GM21529 (cell line): ENCODE measurements at regions not wholly inside any gene's neighbourhood (a gene's known extent, or its start where the extent isn't known, plus 50 kb on each side); places are given as distances from the start of the nearest gene placed in this dataset.
"Not testable (repeated sequence)": the region's sequence is repeated elsewhere in the genome, so short reads cannot be mapped to it uniquely, and the experiment has no call there.

ENCODE experiments used
- ATAC-seq: cut with Tn5 transposase; IDR thresholded peaks from one replicate; pipeline ENCODE4 v1.9.1; 2021; ENCODE audit not compliant: unreplicated experiment

DNA sequence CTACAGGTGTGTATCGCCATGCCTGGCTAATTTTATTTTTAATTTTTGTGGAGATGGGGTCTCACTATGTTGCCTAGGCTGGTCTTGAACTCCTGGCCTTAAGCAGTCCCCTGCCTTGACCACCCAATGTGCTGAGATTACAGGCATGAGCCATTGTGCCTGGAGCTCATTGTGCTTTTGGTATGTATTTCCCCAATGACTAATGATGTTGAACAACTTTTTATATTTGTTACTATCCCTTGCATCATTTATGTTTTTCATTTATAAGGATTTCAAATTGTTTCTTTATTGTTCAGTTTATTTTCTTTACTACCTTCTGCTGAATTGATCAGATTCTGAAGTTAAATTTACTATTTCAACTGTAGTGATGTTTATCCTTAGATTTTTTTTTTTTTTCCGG lies 199.7 kb downstream of the CEP135 start:
- no peak for ATAC-seq

GRCh38 chr4:56147371-56147770 lies 198.6 kb downstream of the CEP135 start:
- ATAC-seq = no peak

DNA sequence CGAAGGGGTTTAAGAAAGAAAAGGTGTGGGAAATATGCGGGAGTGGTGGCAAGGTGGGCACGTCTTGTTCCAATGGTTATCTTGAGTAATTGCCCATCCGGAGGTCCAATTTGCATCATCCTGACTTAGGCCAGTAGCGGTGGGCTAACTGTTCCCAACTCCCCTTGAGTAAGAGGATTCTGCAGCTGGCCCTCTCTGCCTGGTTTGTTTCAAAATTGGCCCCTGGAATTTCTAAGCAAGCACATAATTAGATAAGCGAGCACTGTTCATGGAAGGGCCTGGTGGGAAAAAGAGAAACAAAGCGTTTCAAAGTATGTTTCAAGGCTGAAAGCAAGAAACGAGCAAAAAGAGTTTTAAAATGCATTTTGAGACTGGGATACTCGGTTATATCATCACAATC lies 198.2 kb downstream of the CEP135 start:
- no peak for ATAC-seq

DNA sequence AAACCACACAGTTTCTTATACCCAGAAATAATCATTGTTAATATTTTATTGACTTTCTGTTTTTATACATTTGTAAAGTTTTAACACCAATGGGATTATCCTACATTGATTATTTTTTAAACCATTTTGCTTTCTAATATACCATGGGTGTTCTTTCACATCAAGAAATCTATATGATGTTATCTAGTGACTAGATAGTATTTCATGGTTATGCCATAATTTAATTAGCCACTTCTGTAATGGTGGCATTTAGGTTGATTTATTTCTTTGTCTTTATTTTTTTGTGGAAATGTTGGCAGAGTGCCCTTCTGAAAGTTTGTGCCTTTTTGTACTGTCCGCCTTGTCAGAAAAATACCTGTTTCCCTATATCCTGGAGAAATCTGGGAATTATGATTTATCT lies 193.3 kb downstream of the CEP135 start:
- no peak for ATAC-seq

- no peak for ATAC-seq
Measured at GRCh38 chr4:56139241-56139827, 190.6 kb downstream of the CEP135 start.

DNA sequence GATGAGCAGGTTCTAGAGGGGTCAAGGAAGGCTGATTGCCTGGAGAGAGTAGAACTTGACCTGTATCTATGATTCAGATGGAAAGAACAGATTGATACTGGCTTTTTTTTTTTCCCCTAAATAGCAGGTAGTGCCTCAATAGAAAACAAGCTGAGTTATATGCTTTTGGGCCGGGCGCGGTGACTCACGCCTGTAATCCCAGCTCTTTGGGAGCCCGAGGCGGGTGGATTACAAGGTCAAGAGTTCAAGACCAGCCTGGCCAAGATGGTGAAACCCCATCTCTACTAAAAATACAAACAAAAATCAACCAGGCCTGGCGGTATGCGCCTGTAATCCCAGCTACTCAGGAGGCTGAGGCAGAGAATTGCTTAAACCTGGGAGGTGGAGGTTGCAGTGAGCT lies 186.1 kb downstream of the CEP135 start:
- not testable (repeated sequence) for ATAC-seq

GRCh38 chr4:56134266-56134665 lies 185.5 kb downstream of the CEP135 start:
- ATAC-seq = no peak

- ATAC-seq = no peak
Measured at GRCh38 chr4:56132835-56133234, 184.1 kb downstream of the CEP135 start.

DNA sequence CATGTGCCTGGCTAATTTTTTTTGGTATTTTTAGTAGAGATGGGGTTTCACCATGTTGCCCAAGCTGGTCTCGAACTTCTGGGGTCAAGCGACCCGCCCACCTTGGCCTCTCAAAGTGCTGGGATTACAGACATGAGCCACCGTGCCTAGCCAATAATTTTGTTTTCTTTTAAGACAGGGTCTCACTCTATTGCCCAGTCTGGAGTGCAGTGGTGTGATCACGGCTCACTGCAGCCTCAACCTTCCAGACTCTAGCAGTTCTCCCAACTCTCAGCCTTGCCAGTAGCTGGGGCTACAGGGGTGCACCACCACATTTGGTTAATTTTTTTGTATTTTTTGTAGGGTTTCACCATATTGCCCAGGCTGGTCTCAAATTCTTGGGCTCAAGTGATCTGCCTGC lies 183.4 kb downstream of the CEP135 start:
- not testable (repeated sequence) for ATAC-seq

DNA sequence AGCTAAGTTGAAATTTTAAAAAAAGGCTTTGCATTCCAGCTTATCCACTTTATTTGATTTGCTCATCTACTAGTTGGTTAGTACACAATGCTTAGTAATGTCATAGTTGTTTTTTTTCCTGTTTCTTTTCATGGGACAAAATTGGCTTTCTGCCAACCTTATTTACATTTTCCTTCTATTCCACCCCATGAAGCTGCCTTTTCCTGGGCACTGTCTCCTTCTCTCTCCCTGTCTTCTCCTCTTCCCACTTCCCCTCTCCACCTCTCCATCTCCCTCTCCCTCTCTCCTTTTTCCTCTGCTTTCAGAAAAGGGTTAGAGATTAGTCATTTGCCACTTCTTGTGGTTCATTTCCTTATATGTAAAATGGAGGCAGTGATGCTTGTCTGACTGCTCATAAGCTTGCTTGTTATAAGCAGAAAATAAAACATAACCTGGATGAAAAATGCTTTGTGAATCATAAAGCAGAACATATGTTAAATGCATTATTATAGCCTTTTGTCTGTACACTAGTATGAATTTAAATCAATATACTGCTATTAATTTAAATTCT lies 181.9 kb downstream of the CEP135 start:
- no peak for ATAC-seq

GRCh38 chr4:56129431-56129861 lies 180.7 kb downstream of the CEP135 start:
- no peak for ATAC-seq

- no peak for ATAC-seq
Measured at GRCh38 chr4:56128213-56128612, 179.5 kb downstream of the CEP135 start.

GRCh38 chr4:56127716-56128115 lies 179.0 kb downstream of the CEP135 start:
- ATAC-seq = no peak

DNA sequence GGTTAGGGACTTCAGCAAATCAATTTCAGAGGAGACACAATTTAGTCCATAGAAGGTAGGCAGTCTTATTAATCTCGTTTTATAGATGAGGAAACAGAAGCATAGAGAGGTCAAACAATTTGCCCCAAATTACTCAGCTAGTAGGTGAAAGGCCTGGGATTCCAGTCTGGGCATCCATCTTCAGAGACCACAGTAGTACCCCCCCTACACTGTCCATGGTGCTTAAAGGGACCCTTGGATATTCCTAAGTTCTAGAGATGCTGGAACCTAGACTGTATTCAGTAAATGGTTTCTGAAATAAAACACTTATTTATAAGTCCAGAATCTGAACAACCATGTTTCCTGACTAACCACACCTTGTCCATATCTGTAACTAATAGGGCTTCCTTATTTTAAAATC lies 174.8 kb downstream of the CEP135 start:
- ATAC-seq = no peak

DNA sequence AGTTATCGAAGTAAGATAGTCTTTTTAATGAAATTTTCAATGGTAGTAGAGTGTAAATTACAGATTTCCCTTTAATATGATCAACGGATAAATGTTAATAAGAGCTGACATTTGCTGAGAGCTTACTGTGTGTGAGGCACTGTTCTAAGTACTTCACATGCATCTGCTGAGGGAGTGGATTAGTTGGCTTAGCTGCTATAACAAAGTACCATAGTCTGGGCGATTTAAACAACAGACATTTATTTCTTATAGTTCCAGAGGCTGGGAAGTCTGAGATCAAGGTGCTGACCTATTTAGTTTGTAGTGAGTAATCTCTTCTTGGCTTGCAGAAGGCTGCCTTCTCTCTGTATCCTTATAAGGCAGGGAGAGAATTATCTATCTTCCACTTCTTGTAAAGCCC lies 174.3 kb downstream of the CEP135 start:
- ATAC-seq = no peak

- no peak for ATAC-seq
Measured at GRCh38 chr4:56118845-56119244, 170.1 kb downstream of the CEP135 start.

GRCh38 chr4:56118055-56118454 lies 169.3 kb downstream of the CEP135 start:
- no peak for ATAC-seq

DNA sequence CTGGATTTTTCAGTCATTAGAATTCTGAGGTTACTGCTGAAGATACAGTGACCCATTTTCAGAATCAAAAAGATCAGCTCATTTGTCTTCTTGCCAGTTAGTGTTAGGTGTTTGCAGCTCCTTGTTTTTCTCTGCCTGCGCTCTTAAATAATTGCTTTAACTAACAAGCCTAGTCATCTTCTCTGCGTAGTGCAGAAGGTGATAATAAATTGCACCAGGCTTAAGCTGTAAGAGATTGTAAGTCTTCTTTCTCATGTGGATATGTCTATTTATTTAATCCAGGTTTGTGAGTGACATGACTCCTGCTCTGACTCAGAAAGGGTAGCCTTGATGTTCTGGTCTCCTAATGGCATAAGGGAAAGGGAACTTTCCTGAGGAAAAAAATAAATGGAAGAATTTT lies 167.2 kb downstream of the CEP135 start:
- no peak for ATAC-seq

DNA sequence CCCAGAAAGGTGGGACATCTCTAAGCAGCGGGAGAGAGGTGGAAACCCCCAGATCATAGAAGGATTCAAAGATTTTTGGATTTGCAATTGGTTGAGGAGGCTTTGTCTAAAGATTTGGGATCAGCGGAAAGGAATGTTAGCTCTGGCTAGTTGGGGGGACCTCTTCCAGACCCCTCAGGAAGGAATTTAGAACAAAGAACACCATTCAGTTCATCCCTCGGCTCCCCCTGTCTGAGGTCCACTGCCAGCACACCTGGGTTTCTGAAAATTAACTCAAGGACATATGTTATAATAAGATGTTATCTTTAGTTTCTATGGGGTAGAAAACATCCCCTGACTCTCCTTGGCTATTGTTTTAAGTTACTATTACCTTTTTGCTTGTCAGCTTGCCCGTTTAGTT lies 163.6 kb downstream of the CEP135 start:
- no peak for ATAC-seq

DNA sequence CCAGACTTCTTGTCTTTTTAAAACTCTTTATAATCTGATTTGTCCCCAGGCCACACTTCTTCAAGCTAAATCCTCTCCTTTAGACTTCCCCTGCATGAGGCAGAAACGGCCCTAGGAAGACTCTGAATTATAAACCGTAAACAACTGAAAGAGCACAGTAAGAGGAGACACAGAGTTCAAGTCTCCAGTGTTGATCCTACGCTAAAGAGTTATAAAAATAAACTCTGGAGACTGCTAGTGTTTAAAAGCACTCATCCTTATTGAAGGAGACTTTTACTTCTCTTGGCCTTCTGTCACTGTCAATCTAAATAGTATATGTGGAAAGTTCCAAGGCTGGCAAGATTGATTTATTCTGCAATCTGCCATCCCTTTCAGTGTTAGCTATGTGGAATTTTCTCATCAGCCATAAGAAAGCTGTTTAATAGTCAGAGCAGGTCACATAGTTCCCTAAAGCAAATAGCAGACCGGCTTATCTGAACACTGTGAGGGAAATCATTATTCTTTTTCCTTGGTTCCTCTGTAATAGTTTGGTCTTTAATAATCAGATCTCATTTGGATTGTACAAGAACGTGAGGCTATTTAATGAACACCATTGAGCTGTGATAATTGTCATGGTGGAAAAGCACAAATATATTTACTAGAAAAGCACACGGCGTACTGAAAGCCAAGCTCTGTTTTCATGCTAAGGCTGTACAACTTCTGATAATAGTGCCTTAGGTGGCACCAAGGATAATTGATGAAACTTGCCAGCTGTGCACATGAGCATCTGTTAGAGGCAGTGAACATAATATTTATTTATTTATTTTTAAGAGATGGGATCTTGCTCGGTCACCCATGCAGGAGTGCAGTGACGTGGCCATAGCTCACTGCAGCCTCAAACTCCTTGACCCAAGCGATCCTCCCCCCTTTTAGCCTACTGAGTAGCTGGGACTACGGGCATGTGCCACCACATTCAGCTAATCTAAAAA lies 157.7 kb downstream of the CEP135 start:
- no peak for ATAC-seq

GRCh38 chr4:56104188-56104587 lies 155.4 kb downstream of the CEP135 start:
- no peak for ATAC-seq

- ATAC-seq = no peak
Measured at GRCh38 chr4:56102601-56103000, 153.9 kb downstream of the CEP135 start.
